HG03354 (cell line): ENCODE measurements at regions not wholly inside any gene's neighbourhood (a gene's known extent, or its start where the extent isn't known, plus 50 kb on each side); places are given as distances from the start of the nearest gene placed in this dataset.

Experiments used
- ATAC-seq: cut with Tn5 transposase; IDR thresholded peaks from one replicate; pipeline ENCODE4 v1.9.1; 2021; ENCODE audit warnings: mild to moderate bottlenecking; ENCODE audit not compliant: unreplicated experiment, poor library complexity, severe bottlenecking

DNA sequence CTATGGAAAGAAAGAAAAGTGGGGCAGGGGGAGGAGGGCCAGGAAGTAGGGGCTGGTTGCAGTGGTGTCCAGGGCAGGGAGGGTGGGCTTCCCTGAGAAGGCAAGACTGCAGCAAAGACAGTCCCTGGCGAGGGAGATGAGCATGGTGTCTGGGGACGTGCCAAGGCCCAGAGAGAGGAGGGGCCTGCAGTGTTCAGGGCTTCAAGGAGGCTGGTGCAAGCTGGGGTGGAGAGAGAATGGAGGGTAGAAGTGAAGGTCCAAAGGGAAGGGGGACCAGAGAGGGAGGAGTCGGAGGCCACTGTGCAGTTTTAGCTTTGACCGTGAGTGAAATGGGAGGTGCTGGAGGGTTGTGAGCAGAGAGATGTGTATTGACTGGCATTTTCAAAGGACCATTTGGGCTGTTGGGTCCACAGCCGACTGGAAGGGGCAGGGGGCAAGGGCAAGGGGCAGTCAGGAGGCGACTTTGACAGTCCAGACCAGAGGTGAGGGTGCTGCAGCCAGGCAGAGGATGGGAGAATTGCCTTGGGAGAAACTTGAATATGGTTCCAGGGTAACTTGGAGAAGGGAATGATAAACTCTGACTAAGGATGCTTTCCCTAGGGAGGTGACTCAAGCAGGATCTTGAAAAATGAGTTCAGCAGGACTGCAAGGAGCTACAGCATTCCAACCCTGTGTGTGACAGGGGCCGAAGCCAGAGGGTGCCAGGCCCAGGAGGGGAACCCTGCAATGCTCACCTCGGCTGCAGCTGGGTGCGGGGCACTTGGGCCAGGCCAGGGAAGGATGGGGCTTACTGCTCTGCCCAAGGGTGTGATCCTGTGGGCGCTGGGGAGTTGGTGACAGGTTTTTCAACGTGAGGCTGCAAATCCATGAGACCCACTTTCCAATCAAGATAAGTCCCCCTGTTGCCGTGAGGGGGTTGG is 177.1 kb upstream of the HAAO start:
- ATAC-seq: no peak

DNA sequence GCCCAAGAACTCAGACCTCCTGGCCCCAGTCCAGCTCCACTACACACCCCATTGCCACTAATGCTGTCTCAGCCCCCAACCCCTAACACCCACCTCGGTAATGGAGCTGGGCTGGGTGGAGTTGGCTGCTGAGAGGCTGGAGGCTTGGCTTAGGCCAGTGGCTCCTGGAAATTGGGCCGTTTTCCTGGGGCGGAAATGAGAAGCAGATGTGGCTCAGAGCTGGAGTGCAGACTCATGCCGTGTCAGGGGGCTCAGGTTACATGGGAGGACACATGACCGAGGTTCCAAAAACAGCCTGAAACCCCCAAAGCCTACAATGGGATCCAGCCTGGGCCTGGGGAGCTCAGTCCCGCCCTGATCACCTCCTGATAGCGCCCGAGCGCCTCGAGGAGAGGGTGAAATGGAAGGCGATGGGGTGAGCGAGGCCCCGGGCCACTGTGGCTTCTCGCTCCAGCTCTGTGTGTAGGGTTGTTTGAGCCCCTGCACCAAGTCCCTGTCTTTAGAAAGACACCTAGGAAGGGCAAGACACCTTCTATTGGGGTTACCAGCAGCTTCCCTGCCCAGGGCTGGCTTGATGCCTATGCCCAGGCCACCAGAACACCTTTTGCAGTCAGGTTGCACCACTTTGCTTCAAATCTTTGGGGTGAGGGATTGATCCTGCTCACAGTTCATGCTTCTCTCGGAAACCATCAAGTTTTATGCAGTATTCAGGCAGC is 175.7 kb upstream of the HAAO start:
- no peak for ATAC-seq

DNA sequence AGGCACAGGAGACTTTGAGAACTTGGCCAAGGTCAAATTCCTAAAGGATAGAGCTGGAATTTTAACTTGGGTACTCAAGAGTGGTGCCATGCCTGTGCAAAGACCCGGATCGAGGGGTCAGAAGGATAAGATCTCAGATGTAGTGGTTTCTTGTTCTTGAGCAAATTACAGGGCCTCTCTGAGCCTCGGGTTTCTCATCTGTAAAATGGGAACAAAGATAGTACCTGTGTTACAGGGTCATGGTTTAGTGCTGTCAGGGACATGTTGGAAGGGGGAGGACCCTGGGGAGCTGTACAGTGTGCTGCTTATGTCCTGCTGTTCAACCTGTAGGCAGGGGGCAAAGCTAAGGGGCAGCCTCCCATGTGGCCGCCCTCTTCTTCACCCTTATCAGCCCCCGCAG is 173.5 kb upstream of the HAAO start:
- no peak for ATAC-seq

DNA sequence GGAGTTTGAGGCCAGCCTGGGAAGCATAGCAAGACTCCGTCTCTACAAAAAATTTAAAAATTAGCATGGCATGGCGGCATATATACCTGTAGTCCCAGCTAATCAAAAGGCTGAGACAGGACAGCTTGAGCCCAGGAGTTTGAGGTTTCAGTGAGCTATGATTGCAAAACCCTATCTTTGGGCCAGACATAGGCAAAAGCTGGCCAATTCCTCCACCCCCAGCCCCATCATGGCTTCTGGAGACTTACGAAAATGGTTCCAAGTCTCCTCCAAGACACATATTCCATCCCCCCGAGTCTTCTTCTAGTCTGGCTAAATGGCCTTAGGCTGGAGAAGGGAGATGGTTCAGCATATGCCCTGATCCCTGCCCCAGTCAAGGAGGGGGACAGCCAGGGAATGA is 172.8 kb upstream of the HAAO start:
- ATAC-seq: no peak

DNA sequence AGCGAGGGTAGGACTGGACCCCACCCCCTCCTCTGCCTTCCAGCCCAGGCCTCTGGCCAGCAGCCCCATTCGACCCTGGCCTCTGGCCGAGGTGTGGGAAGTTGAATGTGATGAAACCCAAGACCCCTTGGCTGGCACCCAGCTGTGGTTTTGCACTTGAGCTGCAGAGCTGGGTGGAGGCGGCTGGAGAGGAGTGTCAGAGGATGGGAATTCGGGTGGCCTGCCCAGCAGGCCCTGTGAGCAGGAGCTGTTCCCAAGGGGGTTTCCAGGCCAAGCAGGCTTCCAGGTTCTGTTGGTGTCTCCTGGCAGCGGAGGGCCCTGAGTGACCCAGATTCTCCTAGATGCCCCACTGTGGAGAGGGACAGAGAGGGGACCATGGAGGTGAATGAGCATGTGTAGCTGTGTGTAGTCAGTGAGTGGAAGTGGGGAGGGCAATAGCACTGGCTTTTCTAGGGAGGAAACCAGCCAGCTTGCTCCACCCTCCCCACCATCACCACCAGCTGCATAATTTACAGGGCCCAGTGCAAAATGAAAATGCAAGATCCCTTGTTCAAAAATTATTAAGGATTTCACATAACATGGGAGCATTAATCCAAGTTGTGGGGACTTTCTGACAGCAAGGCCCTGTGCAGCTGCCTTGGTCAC is 172.2 kb upstream of the HAAO start:
- no peak for ATAC-seq

DNA sequence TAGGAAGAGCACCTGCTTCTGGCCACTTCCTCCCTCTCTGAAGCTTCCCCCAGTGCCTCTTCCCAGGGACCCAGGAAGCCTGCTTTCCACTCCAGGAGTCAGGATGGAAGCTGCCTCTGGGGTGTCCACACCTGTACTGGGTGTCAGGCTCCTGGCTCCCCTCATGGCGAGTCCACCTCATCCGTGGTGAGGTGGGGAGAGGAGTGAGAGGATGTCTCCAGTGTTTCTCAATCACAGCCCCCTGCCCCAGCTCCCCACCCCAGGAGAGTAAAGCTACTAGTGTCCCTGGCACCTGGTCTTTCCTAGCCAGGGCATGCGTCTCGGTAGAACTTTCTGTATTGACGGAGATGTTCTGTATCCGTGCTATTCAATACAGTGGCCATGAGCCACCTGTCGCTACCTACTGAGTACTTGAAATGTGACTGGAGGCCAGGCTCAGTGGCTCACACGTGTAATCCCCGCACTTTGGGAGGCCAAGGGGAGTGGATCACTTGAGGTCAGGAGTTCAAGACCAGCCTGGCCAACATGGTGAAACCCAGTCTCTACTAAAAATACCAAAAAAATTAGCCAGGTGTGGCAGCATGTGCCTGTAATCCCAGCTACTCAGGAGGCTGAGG is 171.2 kb upstream of the HAAO start:
- ATAC-seq: no peak

DNA sequence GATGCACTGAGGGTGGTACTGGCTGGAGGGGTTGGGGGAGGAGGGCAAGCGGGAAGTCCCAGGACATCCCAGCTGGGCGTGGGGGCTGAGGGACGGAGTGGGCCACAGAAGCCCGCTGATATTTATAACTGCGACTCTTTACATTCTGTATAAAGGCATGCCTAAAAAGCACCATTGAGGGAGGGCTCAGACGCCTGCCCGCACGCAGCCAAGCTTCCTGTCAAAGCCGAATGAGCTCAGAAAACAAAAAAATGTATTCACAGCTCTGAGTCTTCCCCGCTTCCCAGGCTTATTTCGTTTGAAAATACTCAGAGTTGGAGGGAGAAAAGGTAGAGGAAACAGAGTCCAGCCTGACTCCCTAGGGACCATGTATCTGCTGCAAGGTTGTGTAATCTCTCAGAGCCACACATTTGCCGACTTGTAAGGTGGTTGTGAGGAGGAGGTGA is 170.1 kb upstream of the HAAO start:
- peak; percentile 57 for ATAC-seq

DNA sequence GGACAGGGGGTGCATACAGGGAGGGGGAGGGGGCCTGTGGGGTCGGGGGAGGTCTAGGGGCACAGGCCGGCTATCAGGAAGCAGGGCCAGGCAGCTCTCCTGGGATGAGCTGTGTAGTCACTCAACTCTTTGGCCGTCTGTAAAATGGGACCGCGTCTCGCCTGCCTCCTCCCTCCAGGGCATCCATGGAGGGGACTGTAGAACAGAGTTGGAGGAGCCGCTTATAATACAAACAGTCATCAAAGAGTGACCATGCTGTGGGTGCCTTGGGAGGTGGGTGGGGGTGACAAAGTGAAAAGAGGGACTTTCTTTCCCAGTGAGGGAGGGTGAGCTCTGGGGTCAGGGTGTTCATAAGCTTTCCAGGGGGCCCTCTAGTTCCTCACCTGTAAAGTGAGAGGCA is 169.6 kb upstream of the HAAO start:
- no peak for ATAC-seq

DNA sequence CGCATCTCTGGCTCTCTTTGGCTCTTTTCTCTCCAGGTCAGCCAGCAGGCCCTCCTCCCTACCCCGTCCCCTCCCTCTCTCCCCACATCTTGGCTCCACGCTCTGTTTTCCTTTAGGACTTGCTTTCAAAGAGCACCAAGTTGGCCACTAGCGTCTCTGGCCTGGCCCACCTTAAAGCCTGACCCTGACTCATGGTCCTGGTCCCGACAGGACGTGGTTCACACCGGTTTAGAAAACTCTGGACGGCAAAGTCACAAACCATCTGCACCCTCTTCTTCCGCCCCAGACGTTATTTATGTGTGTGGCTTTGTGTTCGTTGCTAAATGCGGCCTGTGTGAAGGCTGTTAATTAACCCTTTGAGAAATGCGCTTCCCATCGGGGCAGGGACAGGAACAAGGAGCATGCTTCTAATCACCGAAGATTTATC is 169.0 kb upstream of the HAAO start:
- no peak for ATAC-seq

DNA sequence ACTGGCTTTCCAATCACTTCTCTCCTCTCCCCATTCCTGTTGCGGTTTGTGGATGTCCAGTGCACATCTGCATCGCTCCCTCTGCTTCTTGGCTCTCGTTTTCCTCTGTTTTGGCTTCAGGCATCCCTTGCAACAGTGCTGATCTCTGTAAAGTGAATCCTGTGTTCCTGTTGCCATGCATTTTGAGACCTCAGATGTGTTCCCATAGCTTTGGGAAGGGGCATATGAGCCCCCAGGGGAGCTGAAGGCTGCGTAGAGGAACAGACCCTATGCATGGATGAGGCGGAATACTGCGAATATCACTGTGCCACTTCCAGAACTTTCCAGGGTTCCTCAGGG is 168.4 kb upstream of the HAAO start:
- no peak for ATAC-seq

DNA sequence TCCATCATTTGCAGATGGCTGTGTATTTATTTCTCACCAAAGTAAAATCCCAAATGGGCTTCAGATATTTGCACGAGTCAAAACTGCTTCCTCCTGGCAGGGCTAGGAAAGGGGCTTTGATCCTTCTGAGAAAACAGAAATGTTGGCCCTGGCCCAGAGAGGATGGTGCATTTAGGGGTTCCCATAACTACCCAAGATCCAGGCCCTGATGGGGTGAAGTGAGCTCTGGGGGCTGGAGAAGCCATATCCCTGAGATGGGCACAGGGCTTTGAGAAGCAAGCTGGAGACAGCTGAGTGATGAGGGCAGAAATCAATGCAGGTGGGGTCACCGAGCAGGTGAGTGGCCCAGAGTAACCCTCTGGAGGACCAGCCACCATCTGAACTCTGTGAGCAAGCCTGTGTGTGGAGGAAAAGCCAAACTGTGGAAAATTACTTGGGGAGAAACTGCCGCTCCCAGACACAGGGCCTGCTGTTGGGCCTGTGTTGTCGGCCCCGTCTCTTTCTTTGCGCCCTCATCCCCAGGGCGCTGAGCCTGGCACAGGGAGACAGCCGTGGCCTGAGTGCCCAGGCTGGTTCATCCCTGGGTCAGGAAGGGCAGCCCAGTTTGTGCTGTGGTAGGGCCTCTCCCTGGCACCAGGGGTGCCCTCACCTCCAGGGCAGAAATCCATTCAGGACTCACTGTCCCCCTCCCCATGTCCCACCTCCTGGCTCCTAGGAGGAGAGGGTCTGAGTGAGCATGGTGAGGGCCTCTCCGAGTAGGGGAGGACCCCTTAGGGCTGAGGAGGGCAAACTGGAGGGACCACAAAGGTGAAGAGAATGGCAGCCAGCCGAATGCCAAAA is 167.8 kb upstream of the HAAO start:
- ATAC-seq: no peak

DNA sequence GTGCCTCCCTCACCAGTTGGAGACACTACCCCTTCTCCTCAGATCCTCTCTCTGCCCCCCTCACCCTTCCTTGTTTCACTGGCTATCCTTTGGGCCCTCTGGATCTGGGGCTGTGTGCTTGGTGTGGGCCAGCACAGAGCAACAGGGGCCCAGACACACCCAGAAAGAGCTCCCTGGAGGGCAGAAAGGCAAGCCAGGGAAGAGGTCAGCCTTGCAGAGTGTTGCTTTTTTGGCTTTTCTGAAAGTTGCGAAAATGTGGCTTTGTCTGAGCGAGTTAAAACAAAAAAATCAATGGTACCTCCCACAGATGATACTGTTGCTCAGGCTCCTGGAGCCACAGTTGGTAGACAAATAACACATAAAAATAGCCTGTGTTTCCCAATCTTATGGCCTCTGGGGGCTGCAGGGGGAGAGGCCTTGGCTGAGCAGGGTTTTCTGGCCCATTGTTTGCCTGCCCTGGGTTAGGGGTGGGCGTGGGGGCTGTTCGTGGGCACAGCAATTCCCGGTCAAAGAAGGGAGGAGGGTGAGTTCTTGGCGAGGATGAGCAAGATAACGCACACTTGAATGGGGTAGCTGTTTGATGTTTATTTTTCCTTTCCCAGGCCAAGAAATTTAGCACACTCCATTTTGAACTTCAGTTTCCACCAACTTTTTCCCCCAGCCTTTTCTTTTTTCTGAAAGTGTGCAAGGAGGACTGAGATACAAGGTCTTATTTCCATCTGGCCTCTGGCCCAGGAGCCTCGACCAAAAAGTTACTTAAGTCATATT is 167.0 kb upstream of the HAAO start:
- no peak for ATAC-seq

DNA sequence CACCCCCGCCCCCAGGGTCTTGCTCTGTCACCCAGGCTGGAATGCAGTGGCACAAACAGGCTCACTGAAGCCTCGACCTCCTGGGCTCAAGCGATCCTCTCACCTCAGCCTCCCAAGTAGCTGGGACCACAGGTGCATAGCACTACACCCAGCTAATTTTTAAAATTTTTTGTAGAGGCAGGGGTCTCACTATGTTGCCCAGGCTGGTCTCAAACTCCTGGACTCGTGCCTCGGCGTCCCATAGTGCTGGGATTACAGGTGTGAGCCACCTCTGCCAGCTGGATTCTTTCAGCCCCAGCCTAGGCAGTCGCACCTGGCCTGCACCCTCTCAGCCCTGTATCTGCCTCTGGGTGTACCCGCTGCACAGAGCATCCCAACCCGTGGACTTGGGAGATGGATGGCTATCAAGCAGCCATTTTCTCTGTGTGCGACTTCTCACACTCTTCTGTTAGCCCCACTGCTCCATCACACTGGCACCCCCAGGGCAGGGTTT is 166.4 kb upstream of the HAAO start:
- ATAC-seq: no peak

DNA sequence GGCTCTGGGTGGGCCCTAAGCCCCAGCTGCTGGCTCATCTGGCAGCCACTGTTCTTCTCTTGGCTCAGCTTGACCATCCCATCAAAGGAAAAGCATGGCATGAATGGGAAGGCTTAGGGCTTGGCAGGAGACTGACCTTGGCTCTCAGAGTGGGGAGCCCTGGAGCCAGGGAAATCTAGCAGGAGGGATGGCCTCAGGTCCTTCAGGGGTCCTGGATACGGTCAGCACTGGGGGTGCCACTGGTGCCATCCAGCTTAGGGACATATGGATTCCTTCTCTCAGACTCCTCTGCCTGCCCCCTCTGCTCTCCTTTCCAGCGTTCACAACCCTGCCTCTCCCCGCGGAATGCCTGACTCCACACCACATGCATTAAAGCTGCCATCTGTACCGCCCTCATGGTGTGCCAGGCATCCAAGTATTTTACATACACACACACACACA is 165.5 kb upstream of the HAAO start:
- ATAC-seq: no peak

DNA sequence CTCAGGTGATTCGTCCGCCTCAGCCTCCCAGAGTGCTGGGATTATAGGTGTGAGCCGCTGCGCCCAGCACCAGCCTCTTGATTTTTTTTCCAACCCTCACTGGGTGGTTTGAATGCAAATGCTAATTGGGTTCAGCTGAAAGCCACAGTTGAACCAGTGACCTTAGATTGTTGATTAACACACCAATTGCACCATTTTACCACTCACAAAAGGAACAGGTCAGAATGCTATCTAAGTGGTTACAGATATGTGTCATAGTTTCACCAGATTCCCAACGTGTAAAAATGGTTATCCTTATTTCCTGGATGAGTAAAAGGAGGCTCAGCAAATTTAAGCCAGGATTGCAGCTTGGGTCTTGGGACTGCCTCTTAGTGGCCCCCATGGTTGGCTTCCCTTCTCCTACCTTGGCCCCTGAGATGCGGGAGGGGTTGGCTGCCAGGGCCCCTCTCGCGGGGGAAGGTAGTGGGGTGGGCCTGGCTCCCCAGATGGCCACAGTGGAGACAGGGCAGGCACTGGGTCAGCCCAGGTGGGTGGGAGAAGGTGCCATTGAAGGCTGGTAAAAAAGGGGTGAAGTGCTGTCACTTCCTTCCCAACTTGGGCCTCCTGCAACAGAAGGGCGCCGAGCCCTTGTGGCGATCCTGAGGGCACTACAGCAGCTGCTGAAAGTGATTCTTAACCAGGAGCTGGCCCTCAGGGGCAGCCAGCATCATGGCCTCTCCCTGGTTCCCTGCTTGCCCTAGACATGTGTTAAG is 164.9 kb upstream of the HAAO start:
- ATAC-seq: peak; percentile 52

DNA sequence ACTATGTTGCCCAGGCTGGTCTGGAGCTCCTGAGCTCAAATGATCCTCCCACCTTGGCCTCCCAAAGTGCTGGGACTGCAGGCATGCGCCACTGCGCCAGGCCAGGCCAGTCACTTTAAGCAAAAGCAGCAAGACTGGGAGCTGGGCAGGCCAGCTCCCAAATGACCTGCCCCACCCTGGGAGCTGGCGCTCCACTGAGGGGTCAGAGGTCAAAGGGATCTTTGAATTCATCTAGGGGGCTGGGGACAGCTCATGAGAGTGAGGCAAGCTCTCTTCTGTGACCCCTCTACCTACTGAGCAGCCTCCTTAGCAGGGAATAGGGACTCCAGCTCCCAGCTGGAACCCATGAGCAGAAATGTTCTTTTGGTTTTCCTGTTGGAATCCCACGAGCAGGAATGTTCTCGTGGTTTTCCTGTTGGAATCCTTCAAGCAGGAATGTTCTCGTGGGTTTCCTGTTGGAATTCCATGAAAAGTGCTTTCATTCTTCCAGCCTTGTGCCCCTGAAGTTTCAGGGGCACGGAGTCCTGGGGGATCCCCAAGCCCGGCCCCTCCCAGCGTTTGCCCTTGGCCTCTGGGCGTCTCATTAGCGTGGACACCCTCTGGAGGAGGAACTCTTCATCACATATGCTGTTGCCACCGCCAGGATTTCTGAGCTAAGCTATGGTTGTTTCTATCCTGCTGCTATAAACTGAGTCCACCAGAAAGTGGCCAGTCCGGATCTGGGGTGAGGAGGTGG is 162.0 kb upstream of the HAAO start:
- no peak for ATAC-seq

DNA sequence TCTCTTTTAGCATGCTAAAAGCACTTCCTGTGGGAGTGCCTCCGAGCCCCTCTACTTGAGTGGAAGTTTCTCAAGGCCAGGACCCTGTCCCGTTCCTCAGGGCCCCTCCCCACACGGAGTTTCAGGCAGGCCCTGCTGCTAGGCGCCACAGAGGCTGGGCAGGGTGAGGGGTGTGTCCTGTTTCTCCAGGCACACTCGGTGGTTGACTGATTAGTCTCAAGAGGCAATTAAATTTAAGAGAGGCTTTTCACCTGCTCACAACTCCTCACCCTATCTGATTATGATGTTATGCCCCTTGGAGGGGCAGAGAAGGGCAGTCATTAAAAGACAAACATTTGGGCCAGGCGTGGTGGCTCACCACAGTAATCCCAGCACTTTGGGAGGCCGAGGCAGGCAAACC is 160.8 kb upstream of the HAAO start:
- ATAC-seq: no peak
